Esophagus muscularis mucosa (tissue), 4 donors: ENCODE measurements at regions not wholly inside any gene's neighbourhood (a gene's known extent, or its start where the extent isn't known, plus 50 kb on each side); places are given as distances from the start of the nearest gene placed in this dataset.

Experiments
- DNase-seq: peaks from one replicate; pipeline ENCODE4 v3.0.0-alpha.2; 2017; ENCODE audit errors: extremely low spot score
- H3K27ac ChIP-seq, 4 donors: fragments of 200-600 bp; sonication (generic); replicated peaks in 1 of 4; 1 replicate in 3 of 4; 2 replicates in 1 of 4; pipeline ENCODE4 v1.5.1; 2016 to 2019; ENCODE audit warnings: mild to moderate bottlenecking in 1 of 4
- H3K27me3 ChIP-seq, 4 donors: fragments of 200-600 bp; sonication (generic); one replicate each; pipeline versions ENCODE4 v1.5.1 to v1.6.0; 2016 to 2019
- H3K36me3 ChIP-seq, 4 donors: fragments of 200-600 bp; sonication (generic); one replicate each; pipeline ENCODE4 v1.5.1; 2016 to 2019
- H3K4me1 ChIP-seq, 4 donors: fragments of 200-600 bp; sonication (generic); one replicate each; pipeline ENCODE4 v1.5.1; 2016 to 2019
- H3K4me3 ChIP-seq, 4 donors: fragments of 200-600 bp; sonication (generic); 1 replicate in 2 of 4; 2 replicates in 2 of 4; pipeline ENCODE4 v1.5.1; 2016 to 2019; ENCODE audit warnings: mild to moderate bottlenecking in 4 of 4, moderate library complexity in 1 of 4
- H3K9me3 ChIP-seq, 4 donors: fragments of 200-600 bp; sonication (generic); 1 replicate in 3 of 4; 2 replicates in 1 of 4; pipeline ENCODE4 v1.5.1; 2016 to 2019
- EP300 ChIP-seq: sonication (generic); formaldehyde crosslinking; IDR thresholded peaks from one replicate; pipeline ENCODE4 v1.6.1; 2017; ENCODE audit warnings: antibody characterized with exemption
- POLR2A ChIP-seq: fragments of 450-650 bp; IDR thresholded peaks from one replicate; pipeline ENCODE4 v1.6.1; 2017; ENCODE audit warnings: antibody characterized with exemption, moderate library complexity, mild to moderate bottlenecking, low read depth
- POLR2AphosphoS5 ChIP-seq, 2 donors: sonication (generic); formaldehyde crosslinking; IDR thresholded peaks; one replicate each; pipeline ENCODE4 v1.6.1; 2017; ENCODE audit warnings: antibody characterized with exemption in 2 of 2
- WGBS: methylation state at CpG from one replicate; pipeline ENCODE4 v1.1.5; 2018; 5-methylcytosine and 5-hydroxymethylcytosine counted together
- intact Hi-C: fragments of 100-400 bp; cut with DNase I; formaldehyde crosslinking; loops from one replicate; pipeline ENCODE4 v1.15.1; 2023
- TF ChIP-seq, protein P1 (sequence below), 3 experiments: fragments of 200-600 bp in 2 of 3; fragments of 450-650 bp in 1 of 3; sonication (generic) in 2 of 3; IDR thresholded peaks; one replicate each; pipeline ENCODE4 v1.5.1; 2017 to 2019; ENCODE audit warnings: antibody characterized with exemption in 3 of 3, mild to moderate bottlenecking in 2 of 3, moderate library complexity in 1 of 3

DNA sequence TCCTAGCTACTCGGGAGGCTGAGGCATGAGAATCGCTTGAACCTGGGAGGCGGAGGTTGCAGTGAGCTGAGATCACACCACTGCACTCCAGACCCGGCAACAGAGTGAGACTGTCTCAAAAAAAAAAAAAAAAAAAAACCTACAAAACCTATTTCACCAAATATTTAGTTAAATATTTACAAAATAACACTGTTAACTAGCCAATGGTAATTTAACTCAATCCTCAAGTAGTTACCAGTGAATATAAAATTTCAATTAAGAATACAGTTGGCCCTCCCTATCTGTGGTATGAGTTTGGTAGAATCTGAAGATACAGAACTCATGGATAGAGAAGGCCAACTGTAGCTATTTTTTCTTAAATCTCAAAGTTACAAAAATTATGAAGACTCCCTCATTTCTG lies 247.4 kb downstream of the SOX9 start:
- no peak overlapping the region for H3K4me3 ChIP-seq
- H3K27me3 ChIP-seq, result peaks cover 0 to 5% (median 0%) of the 10 kb centered on the region in 4 donors
- no peak for DNase-seq
- H3K36me3 ChIP-seq, result no peaks in the 10 kb centered on the region
- intact Hi-C loops, result no loop called here
- WGBS, result 72% methylated on average over 4 of the region's 4 CpGs
- no peaks in the 10 kb centered on the region for H3K4me1 ChIP-seq
- H3K9me3 ChIP-seq, result no peaks in the 10 kb centered on the region
- no peak overlapping the region for H3K27ac ChIP-seq
- TF ChIP-seq POLR2A, result no peak
- TF ChIP-seq, protein P1, sequence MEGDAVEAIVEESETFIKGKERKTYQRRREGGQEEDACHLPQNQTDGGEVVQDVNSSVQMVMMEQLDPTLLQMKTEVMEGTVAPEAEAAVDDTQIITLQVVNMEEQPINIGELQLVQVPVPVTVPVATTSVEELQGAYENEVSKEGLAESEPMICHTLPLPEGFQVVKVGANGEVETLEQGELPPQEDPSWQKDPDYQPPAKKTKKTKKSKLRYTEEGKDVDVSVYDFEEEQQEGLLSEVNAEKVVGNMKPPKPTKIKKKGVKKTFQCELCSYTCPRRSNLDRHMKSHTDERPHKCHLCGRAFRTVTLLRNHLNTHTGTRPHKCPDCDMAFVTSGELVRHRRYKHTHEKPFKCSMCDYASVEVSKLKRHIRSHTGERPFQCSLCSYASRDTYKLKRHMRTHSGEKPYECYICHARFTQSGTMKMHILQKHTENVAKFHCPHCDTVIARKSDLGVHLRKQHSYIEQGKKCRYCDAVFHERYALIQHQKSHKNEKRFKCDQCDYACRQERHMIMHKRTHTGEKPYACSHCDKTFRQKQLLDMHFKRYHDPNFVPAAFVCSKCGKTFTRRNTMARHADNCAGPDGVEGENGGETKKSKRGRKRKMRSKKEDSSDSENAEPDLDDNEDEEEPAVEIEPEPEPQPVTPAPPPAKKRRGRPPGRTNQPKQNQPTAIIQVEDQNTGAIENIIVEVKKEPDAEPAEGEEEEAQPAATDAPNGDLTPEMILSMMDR (IDR thresholded peaks at IDR 0.05), result no peak
- TF ChIP-seq POLR2AphosphoS5 (IDR thresholded peaks at IDR 0.05), result no peak
- TF ChIP-seq EP300, result no peak

DNA sequence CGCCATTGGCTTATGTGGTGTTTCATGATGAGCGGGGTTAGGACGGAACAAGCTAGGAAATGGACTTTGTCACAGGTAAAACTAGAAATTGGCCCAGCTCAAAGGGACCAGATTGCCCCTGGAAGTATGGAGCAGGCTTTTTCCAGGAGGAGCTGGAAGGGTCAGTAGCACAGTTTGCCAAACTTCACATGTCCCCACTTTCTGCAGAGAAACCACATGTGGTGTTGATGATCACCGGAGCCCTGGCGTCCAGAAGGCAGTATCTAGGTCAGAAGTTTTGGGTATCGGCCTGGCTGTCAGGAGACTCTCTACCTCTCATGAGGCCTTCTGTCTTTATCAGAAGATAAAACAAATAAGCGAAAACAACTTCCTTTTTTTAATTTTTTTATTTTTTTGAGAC lies 248.5 kb downstream of the SOX9 start:
- H3K27me3 ChIP-seq, result peaks cover 0 to 2% (median 0%) of the 10 kb centered on the region in 4 donors
- WGBS, result 98% methylated on average over 7 of the region's 7 CpGs
- H3K4me3 ChIP-seq, result no peak overlapping the region
- intact Hi-C loops, result no loop called here
- H3K36me3 ChIP-seq, result no peaks in the 10 kb centered on the region
- H3K27ac ChIP-seq, result no peak overlapping the region
- DNase-seq, result no peak
- H3K4me1 ChIP-seq, result peaks cover 3 to 8% (median 7%) of the 10 kb centered on the region in 4 donors
- H3K9me3 ChIP-seq, result no peaks in the 10 kb centered on the region
- TF ChIP-seq POLR2A (no peak), EP300 (no peak), POLR2AphosphoS5 (IDR thresholded peaks at IDR 0.05) (no peak)
- TF ChIP-seq, protein P1 (IDR thresholded peaks at IDR 0.05), result no peak

DNA sequence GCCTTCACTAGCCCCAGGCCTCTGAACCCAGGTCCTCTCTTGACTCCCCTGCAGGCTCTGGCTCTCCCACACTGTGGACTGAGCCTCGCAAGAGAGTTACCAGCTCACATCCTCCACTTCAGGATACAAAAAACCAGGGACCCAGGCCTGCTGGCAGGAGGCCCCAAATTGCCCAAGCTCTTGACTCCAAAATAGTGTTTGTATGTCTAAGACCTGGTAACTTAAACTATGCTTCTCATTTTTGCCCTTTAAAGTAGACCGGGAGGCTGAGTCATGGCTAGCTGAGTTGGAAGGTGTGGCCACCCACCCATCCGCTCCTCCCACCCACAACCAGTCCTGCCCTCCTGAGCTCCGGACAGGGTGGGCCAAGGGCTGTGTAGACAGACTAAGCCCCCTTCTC lies 250.0 kb downstream of the SOX9 start:
- no peak for DNase-seq
- intact Hi-C loops, result no loop called here
- no peaks in the 10 kb centered on the region for H3K36me3 ChIP-seq

DNA sequence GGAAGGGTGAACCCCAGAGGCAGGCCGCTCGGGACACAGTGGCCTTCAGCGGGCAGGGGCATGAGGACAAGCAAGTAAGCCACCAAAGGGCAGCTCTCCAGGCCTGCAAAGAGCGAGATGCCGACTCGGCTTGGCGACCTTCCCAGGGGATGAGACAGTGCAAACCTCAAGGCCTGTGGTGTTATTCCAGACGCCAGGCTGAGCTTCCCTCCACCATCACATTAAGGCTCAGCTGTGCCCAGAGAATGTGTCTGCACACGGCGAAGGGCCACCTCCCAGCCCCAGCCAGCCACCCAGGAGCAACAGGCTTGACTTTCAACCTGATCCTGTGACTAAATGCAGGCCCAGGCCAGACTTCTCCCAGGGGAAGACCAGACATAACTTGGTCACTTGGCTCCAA lies 251.4 kb downstream of the SOX9 start:
- TF ChIP-seq, protein P1 (IDR thresholded peaks at IDR 0.05), result no peak
- TF ChIP-seq EP300, result no peak
- TF ChIP-seq POLR2A, result no peak
- H3K36me3 ChIP-seq, result no peaks in the 10 kb centered on the region
- no peak for DNase-seq
- WGBS, result 89% methylated on average over 5 of the region's 10 CpGs
- H3K4me1 ChIP-seq, result peaks cover 3 to 9% (median 8%) of the 10 kb centered on the region in 4 donors
- no peak overlapping the region for H3K4me3 ChIP-seq
- H3K9me3 ChIP-seq, result no peaks in the 10 kb centered on the region
- no peak overlapping the region for H3K27ac ChIP-seq
- no peaks in the 10 kb centered on the region for H3K27me3 ChIP-seq
- intact Hi-C loops, result no loop called here

More for the DNA sequence above, 250.0 kb downstream of the SOX9 start:
- peaks cover 3 to 9% (median 8%) of the 10 kb centered on the region in 4 donors for H3K4me1 ChIP-seq
- WGBS, result 68% methylated on average over 3 of the region's 4 CpGs
- no peaks in the 10 kb centered on the region for H3K27me3 ChIP-seq
- no peak overlapping the region for H3K4me3 ChIP-seq
- H3K27ac ChIP-seq, result no peak overlapping the region
- H3K9me3 ChIP-seq, result no peaks in the 10 kb centered on the region
- TF ChIP-seq EP300, result no peak

DNA sequence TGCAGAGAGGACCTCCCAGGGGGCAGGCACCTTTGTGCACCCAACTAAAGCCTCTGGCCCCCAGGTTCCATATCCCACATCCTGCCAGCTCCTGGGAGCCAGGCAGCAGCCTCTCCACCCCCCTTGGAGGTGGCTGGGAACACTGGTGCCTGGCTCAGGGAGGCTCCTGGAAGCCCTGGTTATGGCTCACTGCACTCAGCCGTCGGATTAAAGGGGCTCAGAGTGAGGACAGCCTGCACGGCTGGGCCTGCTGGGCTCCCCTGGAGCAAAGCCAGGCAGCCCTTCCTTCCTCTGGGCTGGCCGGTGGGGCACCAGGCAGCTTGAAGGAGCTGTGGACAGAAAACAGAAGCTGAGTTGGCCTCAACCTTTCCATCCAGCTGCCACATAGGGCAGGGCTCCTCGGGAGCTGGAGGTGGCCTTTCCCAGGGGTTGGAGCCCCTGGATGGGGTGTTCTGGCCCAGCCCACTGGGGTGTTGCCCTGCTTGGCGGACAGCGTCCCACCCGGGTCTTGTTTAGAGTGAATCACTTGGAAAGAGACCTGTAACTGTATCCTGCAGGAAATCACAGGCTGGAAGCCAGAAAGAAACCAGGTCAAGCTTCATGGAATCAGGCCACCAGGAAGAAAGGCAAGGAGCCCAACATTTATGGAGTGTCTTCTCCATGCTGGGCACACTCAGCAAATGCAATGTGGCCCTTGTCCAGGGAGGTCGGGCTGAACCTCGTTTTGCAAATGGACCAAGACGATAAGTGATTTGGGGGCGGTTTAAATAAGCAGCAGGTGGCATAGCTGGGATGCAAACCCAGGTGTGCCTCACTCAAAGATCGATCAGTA lies 253.3 kb downstream of the SOX9 start:
- Histone ChIP-seq H3K27ac (no peak overlapping the region), H3K4me3 (no peak overlapping the region), H3K4me1 (peaks cover 3 to 9% (median 8%) of the 10 kb centered on the region in 4 donors), H3K36me3 (no peaks in the 10 kb centered on the region), H3K9me3 (no peaks in the 10 kb centered on the region), H3K27me3 (peaks cover 0 to 8% (median 0%) of the 10 kb centered on the region in 4 donors)
- WGBS, result 48% methylated on average over 9 of the region's 13 CpGs
- TF ChIP-seq POLR2A (no peak), POLR2AphosphoS5 (IDR thresholded peaks at IDR 0.05) (no peak), EP300 (no peak)
- TF ChIP-seq, protein P1 (IDR thresholded peaks at IDR 0.05), result no peak
- no peak for DNase-seq
- intact Hi-C loops, result no loop called here
